K562 (cell line): ENCODE measurements at regions not wholly inside any gene's neighbourhood (a gene's known extent, or its start where the extent isn't known, plus 50 kb on each side); places are given as distances from the start of the nearest gene placed in this dataset.

Experiments
- ATAC-seq: fragments of 200-7000 bp; cut with Tn5 transposase; 3 replicates; pipeline ENCODE4 v1.9.1; 2020; ENCODE audit warnings: moderate library complexity
- BruUV-seq: library from RNA; stranded (reverse); fragments of 400-500 nt; replicated peaks from 2 replicates; lab custom pipeline; 2021; lab: Mats Ljungman, UMichigan
- CTCF ChIA-PET: fragments of 300-600 bp; formaldehyde crosslinking; extraction: SDS; loops from one replicate; lab custom pipeline; 2021; ENCODE audit warnings: low intra/inter-chr PET ratio; lab: Yijun Ruan, JAX
- POLR2A ChIA-PET: fragments of 300-600, 350-650 bp; sonication (Branson Sonifier 250); formaldehyde crosslinking; extraction: SDS; loops from one replicate; lab custom pipeline; 2021; ENCODE audit warnings: antibody characterized with exemption, inconsistent platforms; lab: Yijun Ruan, JAX
- DNase-seq, 4 experiments: peaks; one replicate each; pipeline versions ENCODE4 v3.0.0 to v3.0.0-alpha.2; 2011 to 2018; ENCODE audit warnings: low spot score in 3 of 4, mixed read lengths in 3 of 4; ENCODE audit errors: extremely low read depth in 1 of 4
- FAIRE-seq: peaks from 2 replicates; lab custom pipeline; 2011; peaks lifted over from hg19 to GRCh38; lab: Jason Lieb, UNC
- H2AFZ ChIP-seq: 2 replicates; pipeline ENCODE4 v1.6.0; 2011; ENCODE audit warnings: low read depth, low read length, control low read depth, inconsistent platforms
- H3K27ac ChIP-seq: fragments of 200-600 bp; 3 replicates; pipeline ENCODE4 v1.8.0; 2011; ENCODE audit warnings: low read depth, mild to moderate bottlenecking, control low read depth, inconsistent platforms, low read length, moderate library complexity, mixed read lengths; ENCODE audit errors: extremely low read depth
- H3K27me3 ChIP-seq, 2 experiments: fragments of 300-600 bp in 1 of 2; 2 replicates in 1 of 2; 3 replicates in 1 of 2; pipeline versions ENCODE4 v1.6.0 to v1.8.0; 2011; ENCODE audit warnings: inconsistent platforms in 2 of 2, low read length in 2 of 2, mild to moderate bottlenecking in 1 of 2, mixed read lengths in 1 of 2, moderate library complexity in 1 of 2; ENCODE audit not compliant: control insufficient read depth in 2 of 2, insufficient read depth in 2 of 2
- H3K36me3 ChIP-seq: fragments of 300-600 bp; 3 replicates; pipeline ENCODE4 v1.8.0; 2011; ENCODE audit warnings: mild to moderate bottlenecking, low read length, inconsistent platforms; ENCODE audit not compliant: control insufficient read depth, insufficient read depth
- H3K4me1 ChIP-seq, 2 experiments: fragments of 200-600 bp in 1 of 2; replicated peaks in 1 of 2; 2 replicates in 1 of 2; 3 replicates in 1 of 2; pipeline versions ENCODE4 v1.5.1 to v1.8.0; 2011; ENCODE audit warnings: inconsistent platforms in 2 of 2, low read length in 2 of 2, mild to moderate bottlenecking in 1 of 2, mixed read lengths in 1 of 2, moderate library complexity in 1 of 2; ENCODE audit not compliant: control insufficient read depth in 2 of 2, insufficient read depth in 2 of 2
- H3K4me2 ChIP-seq: 2 replicates; pipeline ENCODE4 v1.6.1; 2011; ENCODE audit warnings: low read length, control low read depth, inconsistent platforms, mixed read lengths; ENCODE audit not compliant: insufficient read depth
- H3K4me3 ChIP-seq: fragments of 200-600 bp; sonication (generic), shearing (Covaris generic); 2 replicates; pipeline ENCODE4 v1.5.1; 2016; ENCODE audit warnings: control low read depth, inconsistent platforms
- H3K79me2 ChIP-seq: fragments of 200-600 bp; 3 replicates; pipeline ENCODE4 v1.8.0; 2011; ENCODE audit warnings: low read length, inconsistent platforms; ENCODE audit not compliant: control insufficient read depth, insufficient read depth
- H3K9ac ChIP-seq, 2 experiments: 2 replicates each; pipeline versions ENCODE4 v1.6.0 to v1.6.1; 2011; ENCODE audit warnings: low read depth in 2 of 2, low read length in 2 of 2, control low read depth in 1 of 2, inconsistent platforms in 1 of 2, mild to moderate bottlenecking in 1 of 2, mixed read lengths in 1 of 2; ENCODE audit not compliant: insufficient read depth in 1 of 2
- H3K9me1 ChIP-seq: one replicate; pipeline ENCODE4 v1.6.0; 2011; ENCODE audit warnings: inconsistent platforms, mild to moderate bottlenecking, low read length, moderate library complexity; ENCODE audit not compliant: control insufficient read depth, insufficient read depth
- H3K9me3 ChIP-seq: replicated peaks from 2 replicates; pipeline ENCODE4 v1.5.1; 2011; ENCODE audit warnings: low read depth, low read length, inconsistent platforms; ENCODE audit not compliant: control insufficient read depth, insufficient read depth
- H4K20me1 ChIP-seq: replicated peaks from 2 replicates; pipeline ENCODE4 v1.6.1; 2011; ENCODE audit warnings: low read length, inconsistent platforms, mixed read lengths; ENCODE audit not compliant: control insufficient read depth, insufficient read depth
- ARHGAP35 ChIP-seq: fragments of 450-650 bp; IDR thresholded peaks from 2 replicates; pipeline ENCODE4 v1.6.1; 2018; ENCODE audit not compliant: partially characterized antibody
- BRF1 ChIP-seq: IDR thresholded peaks from 3 replicates; pipeline ENCODE4 v1.6.1; 2011; ENCODE audit warnings: borderline replicate concordance, mild to moderate bottlenecking; ENCODE audit not compliant: insufficient read length; ENCODE audit errors: extremely low read depth
- CBFB ChIP-seq: sonication (generic); formaldehyde crosslinking; IDR thresholded peaks from 2 replicates; pipeline ENCODE4 v1.4.0; 2020; ENCODE audit warnings: mild to moderate bottlenecking, missing genetic modification reagents
- CBX3 ChIP-seq, 2 experiments: IDR thresholded peaks; 1 replicate in 1 of 2; 2 replicates in 1 of 2; pipeline ENCODE4 v1.6.1; 2012; ENCODE audit warnings: inconsistent platforms in 2 of 2, low read length in 2 of 2, borderline replicate concordance in 1 of 2, control low read depth in 1 of 2
- FOXA3 ChIP-seq, 2 experiments: fragments of 450-650 bp in 1 of 2; sonication (generic) in 1 of 2; formaldehyde crosslinking; IDR thresholded peaks in 1 of 2; conservative IDR thresholded peaks in 1 of 2; 2 replicates each; pipeline versions ENCODE4 v1.4.0 to v1.8.0; 2020 to 2022; ENCODE audit warnings: mild to moderate bottlenecking in 2 of 2, missing genetic modification reagents in 1 of 2
- FOXP4 ChIP-seq: sonication (generic); formaldehyde crosslinking; IDR thresholded peaks from 2 replicates; pipeline ENCODE4 v1.8.0; 2022; ENCODE audit warnings: mild to moderate bottlenecking, missing genetic modification reagents, borderline replicate concordance
- MEF2D ChIP-seq: conservative IDR thresholded peaks from 2 replicates; pipeline ENCODE4 v1.6.1; 2016; ENCODE audit warnings: low read depth, missing genetic modification characterization, missing compliant biosample characterization
- MTF1 ChIP-seq: fragments of 250-450 bp; sonication (Bioruptor Pico); IDR thresholded peaks from 2 replicates; pipeline ENCODE4 v1.9.0; 2021; ENCODE audit warnings: moderate library complexity, mild to moderate bottlenecking, inconsistent platforms, borderline replicate concordance
- NFIX ChIP-seq: fragments of 250-450 bp; sonication (Bioruptor Pico); IDR thresholded peaks from 2 replicates; pipeline ENCODE4 v1.4.0; 2020; ENCODE audit warnings: low read depth, mild to moderate bottlenecking, moderate library complexity
- RBM14 ChIP-seq: fragments of 200-400 bp; formaldehyde crosslinking; IDR thresholded peaks from 2 replicates; pipeline ENCODE4 v1.6.1; 2018; ENCODE audit warnings: low read depth, mild to moderate bottlenecking, low read length, moderate library complexity, borderline replicate concordance; ENCODE audit not compliant: insufficient read depth
- STAT6 ChIP-seq: sonication (generic); formaldehyde crosslinking; IDR thresholded peaks from 2 replicates; pipeline ENCODE4 v1.8.1; 2023; ENCODE audit warnings: mild to moderate bottlenecking, missing genetic modification reagents
- XRCC4 ChIP-seq: IDR thresholded peaks from one replicate; pipeline ENCODE4 v1.6.1; 2011; ENCODE audit not compliant: insufficient read depth, insufficient read length; ENCODE audit errors: extremely low read depth
- ZBTB1 ChIP-seq: sonication (generic); formaldehyde crosslinking; IDR thresholded peaks from 2 replicates; pipeline ENCODE4 v1.8.1; 2023; ENCODE audit warnings: missing genetic modification reagents, low read depth, mild to moderate bottlenecking, borderline replicate concordance
- ZNF143 ChIP-seq: sonication (generic); formaldehyde crosslinking; IDR thresholded peaks from 2 replicates; pipeline ENCODE4 v1.9.0; 2022; ENCODE audit warnings: mild to moderate bottlenecking, missing genetic modification reagents
- ZNF57 ChIP-seq: fragments of 450-650 bp; formaldehyde crosslinking; IDR thresholded peaks from 2 replicates; pipeline ENCODE4 v1.4.0; 2020; ENCODE audit warnings: mild to moderate bottlenecking, moderate library complexity
- WGBS: fragments of 100-300 bp; shearing (Covaris generic); methylation state at CpG from one replicate; pipeline ENCODE4 v1.1.6; 2016; ENCODE audit warnings: low coverage, mixed read lengths; ENCODE audit not compliant: insufficient coverage; ENCODE audit errors: missing lambda C conversion rate; 5-methylcytosine and 5-hydroxymethylcytosine counted together
- in situ Hi-C: fragments of 300-500 bp; cut with MboI; formaldehyde crosslinking; loops from 4 replicates; pipeline ENCODE4 v1.15.0; 2018; ENCODE audit warnings: inconsistent platforms, mixed read lengths
- intact Hi-C: fragments of 100-400 bp; cut with micrococcal nuclease; formaldehyde crosslinking; loops from 2 replicates; pipeline ENCODE4 v1.14.2; 2022
- TF ChIP-seq, protein P1 (sequence below): fragments of 450-650 bp; formaldehyde crosslinking; IDR thresholded peaks from 2 replicates; pipeline ENCODE4 v1.4.0; 2020; ENCODE audit warnings: mild to moderate bottlenecking, mixed read lengths

DNA sequence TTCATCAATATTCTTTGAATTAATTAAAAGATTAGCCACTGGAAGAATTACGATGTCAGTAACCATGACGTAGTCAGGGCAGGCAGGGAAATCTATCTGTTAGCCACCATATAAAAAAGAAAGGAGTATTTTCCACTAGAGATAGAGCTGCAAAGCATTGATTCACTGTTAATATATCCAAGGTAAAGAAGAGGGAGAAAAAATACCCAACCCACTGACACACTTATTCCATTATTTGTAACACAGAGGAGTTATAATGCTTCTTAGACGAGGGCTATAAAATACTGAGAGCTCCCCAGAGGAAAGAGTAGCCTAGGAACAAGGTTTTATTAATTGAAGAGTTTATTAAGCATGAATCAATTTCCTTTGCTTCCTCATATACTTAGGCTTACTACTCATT, 382.2 kb upstream of the CDH6 start:
- H3K4me2 ChIP-seq = no peak overlapping the region
- 0% methylated on average over 3 of the region's 3 CpGs for WGBS
- no peaks in the 10 kb centered on the region; the same call in 1 of the 2 replicates for H3K9me3 ChIP-seq
- no peaks in the 10 kb centered on the region for H3K9me1 ChIP-seq
- no peaks in the 10 kb centered on the region for H3K79me2 ChIP-seq
- no peak overlapping the region for H3K27ac ChIP-seq
- H3K36me3 ChIP-seq = no peaks in the 10 kb centered on the region
- in situ Hi-C loops (no loop called here), intact Hi-C loops (no loop called here)
- ATAC-seq (no peak), FAIRE-seq (no peak), DNase-seq (no peak)
- H2AFZ ChIP-seq = no peak overlapping the region
- ChIA-PET CTCF (no interaction called here), POLR2A (no interaction called here)
- no peaks in the 10 kb centered on the region for H4K20me1 ChIP-seq
- H3K4me3 ChIP-seq = no peak overlapping the region
- no peak overlapping the region for H3K9ac ChIP-seq
- H3K4me1 ChIP-seq = no peaks in the 10 kb centered on the region
- H3K27me3 ChIP-seq = no peaks in the 10 kb centered on the region
- no TSS peak for BruUV-seq
- no peak for TF ChIP-seq RBM14
- no peak for TF ChIP-seq ZNF57 (CRISPR knock-in tag)
- no peak for TF ChIP-seq CBX3 (IDR thresholded peaks at IDR 0.05; ENCODE audit: borderline replicate concordance in 1 of 2, low read length in 2 of 2)
- no peak for TF ChIP-seq XRCC4
- no peak for TF ChIP-seq ARHGAP35
- TF ChIP-seq FOXP4 = no peak
- TF ChIP-seq FOXA3 (CRISPR knock-in tag; conservative IDR thresholded peaks at IDR 0.05 in 1 of 2, IDR thresholded peaks at IDR 0.05 in 1 of 2) = no peak
- no peak for TF ChIP-seq NFIX (CRISPR knock-in tag)
- TF ChIP-seq, protein P1, sequence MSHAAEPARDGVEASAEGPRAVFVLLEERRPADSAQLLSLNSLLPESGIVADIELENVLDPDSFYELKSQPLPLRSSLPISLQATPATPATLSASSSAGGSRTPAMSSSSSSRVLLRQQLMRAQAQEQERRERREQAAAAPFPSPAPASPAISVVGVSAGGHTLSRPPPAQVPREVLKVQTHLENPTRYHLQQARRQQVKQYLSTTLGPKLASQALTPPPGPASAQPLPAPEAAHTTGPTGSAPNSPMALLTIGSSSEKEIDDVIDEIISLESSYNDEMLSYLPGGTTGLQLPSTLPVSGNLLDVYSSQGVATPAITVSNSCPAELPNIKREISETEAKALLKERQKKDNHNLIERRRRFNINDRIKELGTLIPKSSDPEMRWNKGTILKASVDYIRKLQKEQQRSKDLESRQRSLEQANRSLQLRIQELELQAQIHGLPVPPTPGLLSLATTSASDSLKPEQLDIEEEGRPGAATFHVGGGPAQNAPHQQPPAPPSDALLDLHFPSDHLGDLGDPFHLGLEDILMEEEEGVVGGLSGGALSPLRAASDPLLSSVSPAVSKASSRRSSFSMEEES (CRISPR knock-in tag) = no peak
- TF ChIP-seq MEF2D (tag) = no peak
- TF ChIP-seq ZNF143 (CRISPR knock-in tag) = no peak
- no peak for TF ChIP-seq CBFB (CRISPR knock-in tag)
- no peak for TF ChIP-seq MTF1 (CRISPR knock-in tag)
- TF ChIP-seq STAT6 (CRISPR knock-in tag) = no peak
- no peak for TF ChIP-seq BRF1
- no peak for TF ChIP-seq ZBTB1 (CRISPR knock-in tag)
